IMR-90 (cell line): ENCODE measurements at regions not wholly inside any gene's neighbourhood (a gene's known extent, or its start where the extent isn't known, plus 50 kb on each side); places are given as distances from the start of the nearest gene placed in this dataset.

Experiments used
- BHLHE40 ChIP-seq: fragments of 150-350 bp; IDR thresholded peaks from 2 replicates; pipeline ENCODE4 v1.6.1; 2016; ENCODE audit warnings: mild to moderate bottlenecking, low read depth, low read length
- CEBPB ChIP-seq: IDR thresholded peaks from 2 replicates; pipeline ENCODE4 v1.6.1; 2012; ENCODE audit warnings: low read depth, low read length, improper control_type of control experiment
- CTCF ChIP-seq: conservative IDR thresholded peaks from 2 replicates; pipeline ENCODE4 v1.5.1; 2012; ENCODE audit warnings: mild to moderate bottlenecking, low read depth, low read length, improper control_type of control experiment
- ELK1 ChIP-seq: fragments of 150-350 bp; IDR thresholded peaks from 2 replicates; pipeline ENCODE4 v1.6.1; 2016; ENCODE audit warnings: low read depth, mild to moderate bottlenecking, low read length, moderate library complexity, borderline replicate concordance
- FOS ChIP-seq: fragments of 150-350 bp; IDR thresholded peaks from 2 replicates; pipeline ENCODE4 v1.6.1; 2016; ENCODE audit warnings: low read depth, low read length
- MAFK ChIP-seq: IDR thresholded peaks from 2 replicates; pipeline ENCODE4 v1.6.1; 2012; ENCODE audit warnings: low read depth, low read length, improper control_type of control experiment
- MXI1 ChIP-seq: IDR thresholded peaks from 2 replicates; pipeline ENCODE4 v1.6.1; 2012; ENCODE audit warnings: low read depth, mild to moderate bottlenecking, low read length, moderate library complexity, borderline replicate concordance
- NFE2L2 ChIP-seq: fragments of 150-350 bp; IDR thresholded peaks from 2 replicates; pipeline ENCODE4 v1.6.1; 2016; ENCODE audit warnings: low read depth, mild to moderate bottlenecking, low read length
- POLR2A ChIP-seq: IDR thresholded peaks from 2 replicates; pipeline ENCODE4 v1.6.1; 2012; ENCODE audit warnings: mild to moderate bottlenecking, low read depth, low read length
- RAD21 ChIP-seq: IDR thresholded peaks from 2 replicates; pipeline ENCODE4 v1.6.1; 2012; ENCODE audit warnings: low read length, improper control_type of control experiment
- RCOR1 ChIP-seq: IDR thresholded peaks from 2 replicates; pipeline ENCODE4 v1.6.1; 2012; ENCODE audit warnings: mild to moderate bottlenecking, low read length, improper control_type of control experiment; ENCODE audit not compliant: insufficient replicate concordance
- RFX5 ChIP-seq: IDR thresholded peaks from 2 replicates; pipeline ENCODE4 v1.8.0; 2012; ENCODE audit warnings: low read depth, mild to moderate bottlenecking, low read length, moderate library complexity
- SMC3 ChIP-seq: fragments of 150-350 bp; IDR thresholded peaks from 2 replicates; pipeline ENCODE4 v1.6.1; 2016; ENCODE audit warnings: low read depth, mild to moderate bottlenecking, antibody characterized with exemption, low read length, moderate library complexity
- USF2 ChIP-seq: fragments of 150-350 bp; IDR thresholded peaks from 2 replicates; pipeline ENCODE4 v1.6.1; 2017; ENCODE audit warnings: mild to moderate bottlenecking, antibody characterized with exemption, low read length, low read depth

GRCh38 chr2:106941372-106941993 lies 55.5 kb upstream of the ST6GAL2 start:
- no peak for TF ChIP-seq POLR2A
- TF ChIP-seq USF2 = no peak
- TF ChIP-seq CTCF = no peak
- no peak for TF ChIP-seq SMC3
- TF ChIP-seq RAD21 = no peak
- TF ChIP-seq CEBPB = no peak
- no peak for TF ChIP-seq ELK1
- TF ChIP-seq FOS = no peak
- no peak for TF ChIP-seq MAFK
- TF ChIP-seq NFE2L2 = no peak
- TF ChIP-seq RCOR1 = no peak
- no peak for TF ChIP-seq BHLHE40
- TF ChIP-seq RFX5 = no peak
- TF ChIP-seq MXI1 = no peak
